ENCODE measurements at regions not wholly inside any gene's neighbourhood (a gene's known extent, or its start where the extent isn't known, plus 50 kb on each side); places are given as distances from the start of the nearest gene placed in this dataset.

- no peak for DNase-seq (ENCODE audit: low spot score)
Observed at GRCh38 chr10:27451054-27451453, 53.0 kb upstream of the RAB18 start.

DNA sequence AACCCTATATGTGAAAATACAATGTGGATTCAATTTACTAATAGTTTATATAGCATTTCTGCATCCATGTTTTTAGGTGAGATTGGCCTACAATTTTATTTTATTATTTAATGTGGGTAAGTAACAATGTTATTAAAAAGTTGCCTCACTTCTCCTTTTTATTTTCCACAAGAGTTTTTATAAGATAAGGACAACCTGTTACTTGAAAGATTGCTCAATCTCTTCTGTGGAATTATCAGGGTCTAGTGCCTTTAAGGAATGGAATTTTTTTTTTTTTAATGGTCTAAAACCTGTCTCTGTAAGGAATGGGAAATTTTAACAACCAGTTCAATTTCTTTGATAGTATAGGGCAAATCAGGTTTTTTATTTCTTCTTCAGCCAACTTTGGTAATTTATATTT, 53.9 kb upstream of the RAB18 start:
- DNase-seq (ENCODE audit: low spot score): no peak

DNA sequence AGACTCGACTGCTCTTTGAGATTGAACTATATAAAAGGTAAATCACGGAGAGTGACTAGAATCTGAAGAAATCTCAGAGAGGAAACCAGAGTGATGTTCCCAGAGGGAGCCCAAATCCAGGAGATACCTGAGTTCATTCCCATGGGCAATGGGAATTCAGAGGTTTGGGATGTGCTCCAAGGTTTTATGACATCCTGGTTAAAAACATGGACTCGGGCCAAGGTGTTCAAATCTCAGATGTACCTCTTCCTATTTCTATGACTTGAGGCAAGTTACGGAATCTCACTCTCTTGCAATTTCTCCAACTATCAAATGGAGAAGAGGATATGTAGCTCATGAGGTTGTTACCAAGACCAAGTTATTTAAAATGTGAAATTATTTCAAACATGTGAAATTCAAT, 54.5 kb upstream of the RAB18 start:
- DNase-seq (ENCODE audit: low spot score): no peak

- no peak for DNase-seq (ENCODE audit: low spot score)
Observed at GRCh38 chr10:27448921-27449320, 55.2 kb upstream of the RAB18 start.

GRCh38 chr10:27447540-27447939, 56.6 kb upstream of the RAB18 start:
- DNase-seq (ENCODE audit: low spot score): no peak

GRCh38 chr10:27446091-27446918, 57.8 kb upstream of the RAB18 start:
- DNase-seq (ENCODE audit: low spot score): peak; percentile 42

GRCh38 chr10:27445070-27445469, 59.0 kb upstream of the RAB18 start:
- DNase-seq (ENCODE audit: low spot score): no peak

- DNase-seq (ENCODE audit: low spot score): no peak
Observed at GRCh38 chr10:27440478-27440877, 63.6 kb upstream of the RAB18 start.

DNA sequence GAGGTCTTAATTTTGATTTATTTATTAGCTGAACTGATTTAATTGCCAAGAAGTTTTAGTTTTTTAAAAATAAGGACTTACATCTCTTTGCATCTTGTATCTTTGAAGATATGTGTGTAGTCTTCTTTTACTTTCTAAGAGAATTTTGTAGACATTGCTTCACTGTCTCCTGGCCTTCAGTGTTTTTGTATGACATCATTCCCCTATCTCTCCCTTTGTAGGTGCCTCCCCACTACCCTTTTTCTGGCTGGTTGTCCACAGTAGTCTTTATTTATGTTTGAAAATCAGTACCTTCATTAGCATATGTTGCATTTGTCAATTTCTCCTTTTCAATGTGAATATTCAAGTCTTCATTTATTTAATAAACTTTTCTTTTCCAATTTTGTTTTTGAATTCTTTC, 64.1 kb upstream of the RAB18 start:
- no peak for DNase-seq (ENCODE audit: low spot score)

DNA sequence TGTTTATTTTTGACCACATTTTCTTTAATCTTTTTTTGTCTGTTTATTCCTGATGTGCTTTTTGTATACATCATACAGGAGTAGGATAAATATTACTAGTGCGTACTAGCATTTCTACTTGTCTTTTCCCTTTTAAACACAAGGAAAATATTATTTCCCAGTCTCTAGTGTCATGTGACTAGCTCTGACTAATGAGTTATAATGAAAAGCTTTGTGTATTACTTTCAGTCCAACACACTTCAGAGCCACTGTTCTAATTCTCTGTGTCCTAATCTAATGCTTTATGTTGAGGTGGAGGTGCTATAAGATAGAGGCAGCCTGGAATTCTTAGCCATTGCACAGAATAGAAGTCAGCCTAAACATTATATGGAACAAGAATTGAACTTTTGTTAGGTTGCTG, 65.0 kb upstream of the RAB18 start:
- no peak for DNase-seq (ENCODE audit: low spot score)

DNA sequence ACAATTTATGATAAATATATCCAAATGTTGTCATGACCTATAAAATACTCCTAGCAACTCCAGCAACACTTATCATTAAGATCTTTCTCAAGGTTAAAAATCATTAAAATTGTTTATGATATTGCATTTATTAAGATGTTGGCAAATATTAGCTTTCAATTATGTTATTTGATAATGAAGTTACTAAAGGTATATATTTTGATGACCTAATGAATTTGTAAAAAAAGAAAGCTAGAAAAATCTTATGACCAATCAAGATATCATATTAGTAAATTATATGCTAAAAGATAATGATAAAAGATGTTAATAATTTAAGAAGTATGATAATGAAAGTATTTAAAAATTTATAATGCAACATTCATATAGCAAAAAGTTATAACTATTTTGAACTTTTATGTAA, 66.3 kb upstream of the RAB18 start:
- no peak for DNase-seq (ENCODE audit: low spot score)

- DNase-seq (ENCODE audit: low spot score): no peak
Observed at GRCh38 chr10:27436710-27437109, 67.4 kb upstream of the RAB18 start.

GRCh38 chr10:27433976-27434375, 70.1 kb upstream of the RAB18 start:
- DNase-seq (ENCODE audit: low spot score): no peak

- no peak for DNase-seq (ENCODE audit: low spot score)
Observed at GRCh38 chr10:27426948-27427467, 77.1 kb upstream of the RAB18 start.

DNA sequence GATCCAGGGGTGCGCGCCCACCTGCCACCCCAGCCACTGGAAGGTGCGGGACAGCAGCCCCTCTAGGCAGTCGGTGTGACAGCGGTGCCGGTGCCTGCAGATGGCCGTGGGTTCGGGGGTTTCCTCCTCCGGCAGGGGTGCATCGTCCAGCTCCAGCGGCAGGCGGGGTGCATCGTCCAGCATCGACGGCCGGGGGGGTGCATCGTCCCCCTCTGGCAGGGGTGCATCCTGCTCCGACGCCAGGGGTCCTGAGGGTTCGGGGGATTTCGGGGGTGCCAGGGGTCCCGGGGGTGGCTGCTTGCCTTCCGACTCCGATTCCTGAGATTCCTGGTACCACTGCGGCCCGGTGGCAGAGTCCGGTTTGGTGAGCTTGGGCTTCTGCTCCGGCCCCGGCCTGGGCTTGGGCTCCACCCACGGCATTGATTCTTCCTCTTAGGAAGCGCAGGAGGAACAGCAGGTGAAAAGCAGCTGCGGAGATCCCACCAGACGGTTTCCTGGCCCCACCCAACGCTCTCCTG, 90.2 kb upstream of the RAB18 start:
- DNase-seq (ENCODE audit: low spot score): no peak

DNA sequence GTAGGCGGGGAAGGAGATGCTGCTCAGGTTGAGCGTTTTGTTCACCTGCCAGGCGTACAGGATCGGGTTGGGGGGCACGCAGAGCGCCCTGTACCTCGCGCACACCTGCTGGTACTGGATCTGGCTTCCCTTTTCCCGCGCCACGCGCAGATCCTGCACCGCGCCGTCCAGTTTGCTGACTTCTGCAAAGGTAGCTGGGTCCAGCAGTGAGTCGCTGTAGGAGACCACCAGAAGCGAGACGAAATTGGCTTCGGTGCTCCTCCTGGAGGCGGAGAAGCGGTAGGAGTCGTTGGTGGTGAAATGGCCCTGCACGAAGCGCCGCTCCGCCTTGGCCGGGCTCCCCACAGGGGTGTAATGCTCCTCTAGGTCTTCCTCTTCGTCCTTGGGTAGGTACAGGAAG, 90.7 kb upstream of the RAB18 start:
- no peak for DNase-seq (ENCODE audit: low spot score)

GRCh38 chr10:27410153-27410552, 94.0 kb upstream of the RAB18 start:
- DNase-seq (ENCODE audit: low spot score): no peak

DNA sequence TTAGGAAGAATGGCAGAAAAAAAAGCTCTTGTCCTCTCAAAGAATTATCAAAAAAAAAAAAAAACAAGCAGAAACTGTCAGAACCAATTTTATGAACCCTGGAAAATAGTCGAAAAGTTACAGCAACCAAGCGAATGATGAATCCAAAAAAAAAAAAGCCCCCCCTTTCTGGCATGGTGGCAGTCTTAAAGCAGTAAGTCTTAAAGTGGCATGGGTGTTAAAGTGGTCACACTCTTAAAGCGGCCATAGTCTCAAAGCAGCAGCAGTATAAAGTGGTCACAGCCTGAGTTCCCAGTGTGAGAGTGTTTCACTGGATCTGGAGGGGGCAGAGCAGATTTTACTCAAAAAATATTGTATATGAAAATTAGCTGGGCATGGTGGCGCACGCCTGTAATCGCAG, 96.8 kb upstream of the RAB18 start:
- no peak for DNase-seq (ENCODE audit: low spot score)

GRCh38 chr10:27399871-27400270, 104.2 kb upstream of the RAB18 start:
- no peak for DNase-seq (ENCODE audit: low spot score)

GRCh38 chr10:27393961-27394360, 110.1 kb upstream of the RAB18 start:
- DNase-seq (ENCODE audit: low spot score): no peak

GRCh38 chr10:27392606-27393005, 111.5 kb upstream of the RAB18 start:
- DNase-seq (ENCODE audit: low spot score): no peak

DNA sequence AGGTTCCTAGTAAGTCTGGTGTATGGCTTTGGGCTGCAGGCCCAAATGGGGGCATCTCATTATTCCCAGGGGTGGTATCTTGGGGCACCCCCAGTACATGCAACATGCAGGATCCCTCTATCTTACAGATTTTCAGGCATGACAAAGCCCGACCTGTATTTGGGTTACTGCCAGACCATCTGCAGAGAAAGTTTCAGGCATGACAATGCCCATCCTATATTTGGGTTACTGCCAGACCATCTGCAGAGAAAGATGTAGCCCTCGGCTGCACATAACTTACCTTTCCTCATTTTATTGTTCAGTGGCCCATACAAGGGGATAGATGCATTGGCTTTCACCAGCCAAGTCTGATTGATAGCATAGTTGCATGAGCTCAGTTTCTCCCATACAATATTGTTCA, 112.2 kb upstream of the RAB18 start:
- no peak for DNase-seq (ENCODE audit: low spot score)

GRCh38 chr10:27391325-27391724, 112.8 kb upstream of the RAB18 start:
- DNase-seq (ENCODE audit: low spot score): no peak

DNA sequence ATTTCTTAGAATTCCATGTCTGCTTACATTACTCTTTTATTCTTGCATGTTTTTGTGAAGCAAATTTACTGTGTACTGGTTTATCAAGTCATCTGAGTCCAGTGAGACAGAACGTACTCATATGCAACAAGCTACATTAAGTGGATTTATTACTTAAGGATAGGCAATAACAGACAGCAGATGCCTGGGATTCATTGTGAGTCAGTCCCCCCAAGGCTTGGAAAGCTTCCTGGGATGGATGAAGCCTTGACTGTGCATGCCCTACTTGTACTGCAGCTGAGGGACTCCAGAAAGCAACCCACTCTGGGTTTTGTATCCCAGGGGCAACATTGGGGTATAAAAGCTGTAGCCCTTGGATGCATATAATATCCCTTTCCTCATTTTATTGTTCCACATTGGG, 113.4 kb upstream of the RAB18 start:
- no peak for DNase-seq (ENCODE audit: low spot score)

All from CD4-positive, alpha-beta T cell treated with Interleukin-2 at 100 ng/mL for 4 hours (primary cell).